Caco-2 (cell line): ENCODE measurements at regions not wholly inside any gene's neighbourhood (a gene's known extent, or its start where the extent isn't known, plus 50 kb on each side); places are given as distances from the start of the nearest gene placed in this dataset.

Source experiments
- BruUV-seq: library from RNA; stranded (reverse); fragments of 400-500 nt; replicated peaks from 2 replicates; lab custom pipeline; 2021; lab: Mats Ljungman, UMichigan
- CTCF ChIA-PET: fragments of 300-600 bp; sonication (Branson Sonifier 250); formaldehyde crosslinking; loops from one replicate; lab custom pipeline; 2022; ENCODE audit warnings: antibody characterized with exemption; lab: Charles Lee
- POLR2A ChIA-PET: fragments of 300-600 bp; sonication (Branson Sonifier 250); formaldehyde crosslinking; loops from one replicate; lab custom pipeline; 2022; ENCODE audit warnings: antibody characterized with exemption; lab: Charles Lee
- DNase-seq, 2 experiments: peaks; one replicate each; pipeline versions ENCODE4 v3.0.0 to v3.0.0-alpha.2; 2020 to 2022
- H3K27me3 ChIP-seq: replicated peaks from 2 replicates; pipeline ENCODE4 v1.6.0; 2011; ENCODE audit warnings: low read length; ENCODE audit not compliant: control insufficient read depth, insufficient read depth
- H3K36me3 ChIP-seq: 2 replicates; pipeline ENCODE4 v1.5.1; 2011; ENCODE audit warnings: low read length; ENCODE audit not compliant: control insufficient read depth, insufficient read depth
- H3K4me1 ChIP-seq: fragments of 250-450 bp; sonication (Bioruptor Pico); 2 replicates; pipeline ENCODE4 v1.5.1; 2020; ENCODE audit warnings: mild to moderate bottlenecking
- H3K4me3 ChIP-seq: 2 replicates; pipeline ENCODE4 v1.5.1; 2011; ENCODE audit warnings: low read depth, mild to moderate bottlenecking, control low read depth, low read length
- H3K9me3 ChIP-seq: fragments of 250-450 bp; sonication (Bioruptor Pico); 2 replicates; pipeline ENCODE4 v1.5.1; 2020; ENCODE audit warnings: mild to moderate bottlenecking, moderate library complexity
- H3K27ac Mint-ChIP-seq: one replicate; pipeline ENCODE4 v1.8.0; 2022; ENCODE audit warnings: mixed read lengths; ENCODE audit not compliant: unreplicated experiment
- H3K27me3 Mint-ChIP-seq: one replicate; pipeline ENCODE4 v1.8.0; 2022; ENCODE audit warnings: mixed read lengths; ENCODE audit not compliant: insufficient read depth, unreplicated experiment
- H3K36me3 Mint-ChIP-seq: one replicate; pipeline ENCODE4 v1.8.0; 2022; ENCODE audit warnings: mild to moderate bottlenecking, mixed read lengths; ENCODE audit not compliant: insufficient read depth, unreplicated experiment
- H3K4me1 Mint-ChIP-seq: one replicate; pipeline ENCODE4 v1.8.0; 2022; ENCODE audit warnings: low read depth, mixed read lengths; ENCODE audit not compliant: unreplicated experiment
- H3K4me3 Mint-ChIP-seq: one replicate; pipeline ENCODE4 v1.8.0; 2022; ENCODE audit warnings: mild to moderate bottlenecking, moderate library complexity, mixed read lengths; ENCODE audit not compliant: unreplicated experiment
- H3K9me3 Mint-ChIP-seq: one replicate; pipeline ENCODE4 v1.8.0; 2022; ENCODE audit warnings: mixed read lengths; ENCODE audit not compliant: unreplicated experiment
- intact Hi-C: fragments of 100-400 bp; cut with micrococcal nuclease; formaldehyde crosslinking; loops from one replicate; pipeline ENCODE4 v1.10.0; 2022; ENCODE audit not compliant: unreplicated experiment
- TF ChIP-seq, protein P1 (sequence below), 2 experiments: fragments of 200-600 bp in 1 of 2; IDR thresholded peaks; 1 replicate in 1 of 2; 2 replicates in 1 of 2; pipeline versions ENCODE4 v1.5.1 to v1.8.0; 2011 to 2022; ENCODE audit warnings: antibody characterized with exemption in 1 of 2, control low read depth in 1 of 2, inconsistent platforms in 1 of 2, low read depth in 1 of 2, low read length in 1 of 2, mild to moderate bottlenecking in 1 of 2, moderate library complexity in 1 of 2; ENCODE audit not compliant: insufficient read depth in 1 of 2, severe bottlenecking in 1 of 2, unreplicated experiment in 1 of 2

DNA sequence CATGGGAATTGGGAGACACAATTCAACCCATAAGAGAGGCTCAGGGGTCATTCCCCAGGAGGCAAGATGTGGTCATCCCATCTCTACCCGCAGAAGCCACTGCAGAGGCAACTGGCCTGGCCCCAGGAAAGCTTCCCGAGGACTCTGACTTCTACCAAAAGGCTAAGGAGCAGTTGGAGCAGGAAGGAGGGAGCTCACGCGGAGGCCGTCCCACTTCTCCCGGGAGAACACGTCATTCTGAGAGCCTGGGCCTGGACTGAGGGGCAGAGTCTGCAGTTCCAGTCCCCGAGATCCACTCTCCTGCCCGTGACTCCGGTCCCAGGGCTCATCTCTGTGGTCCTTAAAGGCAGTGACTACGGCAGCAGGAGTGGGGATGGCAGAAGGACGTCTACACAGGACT, 69.0 kb upstream of the TAF1B start:
- Mint-ChIP-seq H3K4me3 (no peak overlapping the region), H3K36me3 (no peaks in the 10 kb centered on the region), H3K9me3 (no peaks in the 10 kb centered on the region), H3K27ac (no peak overlapping the region), H3K4me1 (peaks cover 7% of the 10 kb centered on the region), H3K27me3 (no peaks in the 10 kb centered on the region)
- Histone ChIP-seq H3K9me3 (no peaks in the 10 kb centered on the region), H3K4me3 (no peak overlapping the region), H3K27me3 (no peaks in the 10 kb centered on the region), H3K4me1 (0 out of 2 replicates have a peak, but pooled peaks cover 2% of the 10 kb centered on the region), H3K36me3 (no peaks in the 10 kb centered on the region)
- no peak for DNase-seq
- BruUV-seq, result no TSS peak
- ChIA-PET CTCF (no interaction called here), POLR2A (no interaction called here)
- intact Hi-C loops, result no loop called here
- TF ChIP-seq, protein P1, sequence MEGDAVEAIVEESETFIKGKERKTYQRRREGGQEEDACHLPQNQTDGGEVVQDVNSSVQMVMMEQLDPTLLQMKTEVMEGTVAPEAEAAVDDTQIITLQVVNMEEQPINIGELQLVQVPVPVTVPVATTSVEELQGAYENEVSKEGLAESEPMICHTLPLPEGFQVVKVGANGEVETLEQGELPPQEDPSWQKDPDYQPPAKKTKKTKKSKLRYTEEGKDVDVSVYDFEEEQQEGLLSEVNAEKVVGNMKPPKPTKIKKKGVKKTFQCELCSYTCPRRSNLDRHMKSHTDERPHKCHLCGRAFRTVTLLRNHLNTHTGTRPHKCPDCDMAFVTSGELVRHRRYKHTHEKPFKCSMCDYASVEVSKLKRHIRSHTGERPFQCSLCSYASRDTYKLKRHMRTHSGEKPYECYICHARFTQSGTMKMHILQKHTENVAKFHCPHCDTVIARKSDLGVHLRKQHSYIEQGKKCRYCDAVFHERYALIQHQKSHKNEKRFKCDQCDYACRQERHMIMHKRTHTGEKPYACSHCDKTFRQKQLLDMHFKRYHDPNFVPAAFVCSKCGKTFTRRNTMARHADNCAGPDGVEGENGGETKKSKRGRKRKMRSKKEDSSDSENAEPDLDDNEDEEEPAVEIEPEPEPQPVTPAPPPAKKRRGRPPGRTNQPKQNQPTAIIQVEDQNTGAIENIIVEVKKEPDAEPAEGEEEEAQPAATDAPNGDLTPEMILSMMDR (IDR thresholded peaks at IDR 0.05; ENCODE audit: insufficient read depth in 1 of 2, low read depth in 1 of 2, low read length in 1 of 2, severe bottlenecking in 1 of 2, unreplicated experiment in 1 of 2), result no peak

DNA sequence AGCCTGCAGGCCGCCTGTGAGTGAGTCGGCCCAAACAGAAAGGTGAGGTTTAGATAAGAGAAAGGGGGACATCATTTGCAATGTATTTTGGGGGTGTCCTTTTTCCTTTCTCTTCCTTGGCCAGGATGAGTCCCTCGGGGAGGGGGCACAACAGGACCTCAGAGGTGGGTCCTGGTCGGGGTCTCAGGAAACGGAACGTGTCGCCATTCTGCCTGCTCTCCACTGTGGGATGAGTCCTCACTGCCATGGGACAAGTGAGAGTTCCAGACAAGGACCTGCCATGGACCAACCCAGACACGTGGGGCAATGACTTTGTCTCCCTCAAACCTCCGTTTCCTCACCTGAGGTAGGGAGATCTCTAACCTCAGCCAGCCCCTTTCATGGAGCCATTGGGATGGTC, 67.9 kb upstream of the TAF1B start:
- no peaks in the 10 kb centered on the region for H3K36me3 Mint-ChIP-seq
- no peak overlapping the region for H3K4me3 Mint-ChIP-seq
- DNase-seq, result no peak
- H3K4me3 ChIP-seq, result no peak overlapping the region
- CTCF ChIA-PET, result no interaction called here
- H3K4me1 ChIP-seq, result 0 out of 2 replicates have a peak, but pooled peaks cover 2% of the 10 kb centered on the region
- TF ChIP-seq, protein P1 (IDR thresholded peaks at IDR 0.05; ENCODE audit: insufficient read depth in 1 of 2, low read depth in 1 of 2, low read length in 1 of 2, severe bottlenecking in 1 of 2, unreplicated experiment in 1 of 2), result no peak
- H3K9me3 Mint-ChIP-seq, result no peaks in the 10 kb centered on the region
- H3K27ac Mint-ChIP-seq, result no peak overlapping the region
- H3K27me3 ChIP-seq, result no peaks in the 10 kb centered on the region
- H3K9me3 ChIP-seq, result no peaks in the 10 kb centered on the region
- peaks cover 7% of the 10 kb centered on the region for H3K4me1 Mint-ChIP-seq
- intact Hi-C loops, result no loop called here
- no peaks in the 10 kb centered on the region for H3K27me3 Mint-ChIP-seq
- POLR2A ChIA-PET, result no interaction called here
- no peaks in the 10 kb centered on the region for H3K36me3 ChIP-seq
- BruUV-seq, result no TSS peak

DNA sequence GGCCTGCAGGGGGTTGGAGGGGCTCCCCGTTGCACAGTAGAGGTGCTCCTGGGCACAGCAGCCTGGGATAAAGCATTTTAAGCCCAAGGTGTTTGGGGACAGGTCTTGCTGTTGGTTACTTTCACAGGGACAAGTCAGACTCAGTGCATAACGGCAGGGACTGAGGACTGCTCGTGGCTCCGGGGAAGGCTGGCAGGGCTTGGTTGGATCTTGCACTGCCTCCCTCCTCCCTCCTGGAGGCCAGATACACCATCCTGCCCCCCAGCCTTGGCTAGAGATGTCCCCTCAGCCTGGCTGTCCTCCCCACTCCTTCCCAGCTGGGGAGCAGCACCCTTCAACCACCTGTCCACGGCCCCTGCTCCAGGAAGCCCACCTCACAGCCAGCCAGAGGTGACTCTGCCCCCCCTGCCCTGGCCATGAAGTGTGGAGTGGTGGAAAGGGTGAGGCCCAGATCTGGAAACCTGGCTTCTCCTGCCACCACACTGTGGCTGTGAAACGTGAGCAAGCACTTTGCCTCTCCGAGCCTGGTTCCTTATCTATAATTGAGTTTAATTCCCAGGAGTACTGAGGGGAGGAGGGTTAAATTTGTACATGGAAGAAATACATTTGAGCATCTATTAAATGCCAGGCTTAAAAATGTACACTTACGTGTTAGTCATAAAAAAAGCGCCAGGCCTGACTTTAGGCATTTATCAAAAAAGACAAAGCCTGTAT, 67.1 kb upstream of the TAF1B start:
- TF ChIP-seq, protein P1 (IDR thresholded peaks at IDR 0.05; ENCODE audit: insufficient read depth in 1 of 2, low read depth in 1 of 2, low read length in 1 of 2, severe bottlenecking in 1 of 2, unreplicated experiment in 1 of 2), result no peak
- Histone ChIP-seq H3K4me3 (no peak overlapping the region), H3K36me3 (no peaks in the 10 kb centered on the region), H3K4me1 (no peaks in the 10 kb centered on the region), H3K9me3 (no peaks in the 10 kb centered on the region), H3K27me3 (no peaks in the 10 kb centered on the region)
- CTCF ChIA-PET, result no interaction called here
- intact Hi-C loops, result no loop called here
- H3K36me3 Mint-ChIP-seq, result no peaks in the 10 kb centered on the region
- H3K9me3 Mint-ChIP-seq, result no peaks in the 10 kb centered on the region
- no peaks in the 10 kb centered on the region for H3K27me3 Mint-ChIP-seq
- BruUV-seq, result no TSS peak
- POLR2A ChIA-PET, result no interaction called here
- H3K4me3 Mint-ChIP-seq, result no peak overlapping the region
- H3K27ac Mint-ChIP-seq, result no peak overlapping the region
- no peaks in the 10 kb centered on the region for H3K4me1 Mint-ChIP-seq
- DNase-seq, result no peak
